ENCODE measurements at regions not wholly inside any gene's neighbourhood (a gene's known extent, or its start where the extent isn't known, plus 50 kb on each side); places are given as distances from the start of the nearest gene placed in this dataset.

DNA sequence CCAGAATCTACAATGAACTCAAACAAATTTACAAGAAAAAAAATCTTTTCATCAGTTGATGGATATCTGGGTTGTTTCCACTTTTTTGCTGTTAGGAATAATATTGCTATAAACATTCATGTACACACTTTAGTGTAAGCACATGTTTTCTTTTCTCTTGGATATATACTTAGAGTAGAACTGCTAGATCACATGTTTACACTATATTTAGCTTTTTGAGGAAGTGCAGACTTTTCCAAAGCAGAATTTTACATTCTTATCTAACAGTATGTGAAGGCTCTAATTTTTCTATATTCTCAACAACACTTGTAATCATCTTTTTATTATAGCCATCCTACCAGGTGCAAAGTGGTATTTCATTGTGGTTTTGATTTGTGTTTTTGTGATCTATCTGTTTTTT is 103.6 kb upstream of the RMP24 start:
- H3K27me3 ChIP-seq (ENCODE audit: control insufficient read depth in 1 of 2, insufficient read depth in 2 of 2, low read length in 2 of 2) = no peaks in the 10 kb centered on the region
- no peak overlapping the region for H3K27ac Mint-ChIP-seq
- peaks cover 19% of the 10 kb centered on the region for H3K27me3 Mint-ChIP-seq
- no peak overlapping the region for H3K4me3 Mint-ChIP-seq
- no peaks in the 10 kb centered on the region for H3K36me3 Mint-ChIP-seq (ENCODE audit: low read depth)
- ChIA-PET CTCF (no interaction called here), POLR2A (no interaction called here)
- peaks cover 0 to 6% of the 10 kb centered on the region in 2 experiments for H3K9me3 ChIP-seq (ENCODE audit: control insufficient read depth in 1 of 2, insufficient read depth in 1 of 2, low read length in 2 of 2)
- TF ChIP-seq, protein P1, sequence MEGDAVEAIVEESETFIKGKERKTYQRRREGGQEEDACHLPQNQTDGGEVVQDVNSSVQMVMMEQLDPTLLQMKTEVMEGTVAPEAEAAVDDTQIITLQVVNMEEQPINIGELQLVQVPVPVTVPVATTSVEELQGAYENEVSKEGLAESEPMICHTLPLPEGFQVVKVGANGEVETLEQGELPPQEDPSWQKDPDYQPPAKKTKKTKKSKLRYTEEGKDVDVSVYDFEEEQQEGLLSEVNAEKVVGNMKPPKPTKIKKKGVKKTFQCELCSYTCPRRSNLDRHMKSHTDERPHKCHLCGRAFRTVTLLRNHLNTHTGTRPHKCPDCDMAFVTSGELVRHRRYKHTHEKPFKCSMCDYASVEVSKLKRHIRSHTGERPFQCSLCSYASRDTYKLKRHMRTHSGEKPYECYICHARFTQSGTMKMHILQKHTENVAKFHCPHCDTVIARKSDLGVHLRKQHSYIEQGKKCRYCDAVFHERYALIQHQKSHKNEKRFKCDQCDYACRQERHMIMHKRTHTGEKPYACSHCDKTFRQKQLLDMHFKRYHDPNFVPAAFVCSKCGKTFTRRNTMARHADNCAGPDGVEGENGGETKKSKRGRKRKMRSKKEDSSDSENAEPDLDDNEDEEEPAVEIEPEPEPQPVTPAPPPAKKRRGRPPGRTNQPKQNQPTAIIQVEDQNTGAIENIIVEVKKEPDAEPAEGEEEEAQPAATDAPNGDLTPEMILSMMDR (IDR thresholded peaks at IDR 0.05) = no peak
- DNase-seq = no peak
- H3K4me1 ChIP-seq (ENCODE audit: insufficient read depth, low read length) = no peaks in the 10 kb centered on the region
- H3K4me3 ChIP-seq (ENCODE audit: low read length) = no peak overlapping the region
- ATAC-seq (ENCODE audit: poor library complexity) = no peak
- intact Hi-C loops (cut with DNase I, micrococcal nuclease) = no loop called here
- no peaks in the 10 kb centered on the region for H3K36me3 ChIP-seq (ENCODE audit: insufficient read depth, low read length)
- H3K27ac ChIP-seq (ENCODE audit: low read depth in 1 of 2, low read length in 2 of 2) = no peak overlapping the region
- no peaks in the 10 kb centered on the region for H3K9me3 Mint-ChIP-seq
- H3K4me1 Mint-ChIP-seq (ENCODE audit: low read depth) = no peaks in the 10 kb centered on the region

- Histone ChIP-seq H3K36me3 (ENCODE audit: insufficient read depth, low read length) (no peaks in the 10 kb centered on the region), H3K27ac (ENCODE audit: low read depth in 1 of 2, low read length in 2 of 2) (no peak overlapping the region), H3K27me3 (ENCODE audit: control insufficient read depth in 1 of 2, insufficient read depth in 2 of 2, low read length in 2 of 2) (peaks cover 0 to 4% of the 10 kb centered on the region in 2 experiments), H3K9me3 (ENCODE audit: control insufficient read depth in 1 of 2, insufficient read depth in 1 of 2, low read length in 2 of 2) (peaks cover 3 to 6% of the 10 kb centered on the region in 2 experiments), H3K4me3 (ENCODE audit: low read length) (no peak overlapping the region), H3K4me1 (ENCODE audit: insufficient read depth, low read length) (no peaks in the 10 kb centered on the region)
- ATAC-seq (ENCODE audit: poor library complexity) (no peak), DNase-seq (no peak)
- no peaks in the 10 kb centered on the region for H3K36me3 Mint-ChIP-seq (ENCODE audit: low read depth)
- H3K27me3 Mint-ChIP-seq = peaks cover 15% of the 10 kb centered on the region
- intact Hi-C loops (cut with DNase I, micrococcal nuclease) = no loop called here
- TF ChIP-seq, protein P1 (IDR thresholded peaks at IDR 0.05) = no peak
- H3K27ac Mint-ChIP-seq = no peak overlapping the region
- ChIA-PET POLR2A (no interaction called here), CTCF (no interaction called here)
- no peaks in the 10 kb centered on the region for H3K4me1 Mint-ChIP-seq (ENCODE audit: low read depth)
- H3K9me3 Mint-ChIP-seq = no peaks in the 10 kb centered on the region
- no peak overlapping the region for H3K4me3 Mint-ChIP-seq
Observed at GRCh38 chr18:35871337-35871736, 101.1 kb upstream of the RMP24 start.

DNA sequence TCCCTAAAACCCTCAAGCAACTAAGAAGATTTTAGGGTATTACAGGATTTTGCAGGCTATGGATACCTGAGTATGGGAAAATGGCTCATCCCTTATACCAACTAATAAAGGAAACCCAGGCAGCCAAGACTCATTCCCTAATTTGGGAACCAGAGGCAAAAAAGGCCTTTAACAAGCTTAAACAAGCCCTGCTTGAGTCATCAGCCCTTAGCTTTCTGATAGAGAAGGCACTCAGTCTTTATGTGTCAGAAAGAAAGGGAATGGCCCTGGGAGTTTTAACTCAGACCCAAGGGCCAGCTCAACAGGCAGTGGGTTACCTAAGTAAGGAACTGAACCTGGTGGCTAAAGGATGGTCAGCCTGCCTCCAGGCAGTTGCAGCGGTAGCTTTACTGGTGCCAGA is 96.9 kb upstream of the RMP24 start:
- Mint-ChIP-seq H3K9me3 (no peaks in the 10 kb centered on the region), H3K4me1 (ENCODE audit: low read depth) (no peaks in the 10 kb centered on the region), H3K36me3 (ENCODE audit: low read depth) (no peaks in the 10 kb centered on the region), H3K27ac (no peak overlapping the region), H3K27me3 (peaks cover 21% of the 10 kb centered on the region), H3K4me3 (no peak overlapping the region)
- ATAC-seq (ENCODE audit: poor library complexity) (no peak), DNase-seq (no peak)
- POLR2A ChIA-PET = no interaction called here
- intact Hi-C loops (cut with DNase I, micrococcal nuclease) = no loop called here
- CTCF ChIA-PET = no interaction called here
- H3K27ac ChIP-seq (ENCODE audit: low read depth in 1 of 2, low read length in 2 of 2) = no peak overlapping the region
- TF ChIP-seq, protein P1 (IDR thresholded peaks at IDR 0.05) = no peak
- peaks cover 3 to 6% of the 10 kb centered on the region in 2 experiments for H3K9me3 ChIP-seq (ENCODE audit: control insufficient read depth in 1 of 2, insufficient read depth in 1 of 2, low read length in 2 of 2)
- no peaks in the 10 kb centered on the region for H3K4me1 ChIP-seq (ENCODE audit: insufficient read depth, low read length)
- no peaks in the 10 kb centered on the region for H3K36me3 ChIP-seq (ENCODE audit: insufficient read depth, low read length)
- no peak overlapping the region for H3K4me3 ChIP-seq (ENCODE audit: low read length)
- peaks cover 0 to 4% of the 10 kb centered on the region in 2 experiments for H3K27me3 ChIP-seq (ENCODE audit: control insufficient read depth in 1 of 2, insufficient read depth in 2 of 2, low read length in 2 of 2)

Measured in CD4-positive, alpha-beta T cell (primary cell).